ENCODE measurements at regions not wholly inside any gene's neighbourhood (a gene's known extent, or its start where the extent isn't known, plus 50 kb on each side); places are given as distances from the start of the nearest gene placed in this dataset.

GRCh38 chr5:147049764-147050163 lies 171.2 kb upstream of the PPP2R2B start:
- ATAC-seq (no peak), DNase-seq (ENCODE audit: low spot score) (no peak)
- H3K4me1 Mint-ChIP-seq (ENCODE audit: low read depth in 2 of 2) = no peaks in the 10 kb centered on the region
- no peaks in the 10 kb centered on the region for H3K36me3 Mint-ChIP-seq
- no peak overlapping the region for H3K27ac Mint-ChIP-seq
- H3K9me3 Mint-ChIP-seq = no peaks in the 10 kb centered on the region
- H3K27me3 Mint-ChIP-seq = peaks cover 25 to 45% of the 10 kb centered on the region in 2 donors
- no peak overlapping the region for H3K4me3 Mint-ChIP-seq

- no peak for DNase-seq (ENCODE audit: low spot score)
- Mint-ChIP-seq H3K27me3 (peaks cover 25 to 45% of the 10 kb centered on the region in 2 donors), H3K4me3 (no peak overlapping the region)
These were observed 171.6 kb upstream of the PPP2R2B start for GRCh38 chr5:147050172-147050571.

GRCh38 chr5:147051193-147051592 lies 172.6 kb upstream of the PPP2R2B start:
- Mint-ChIP-seq H3K9me3 (no peaks in the 10 kb centered on the region), H3K36me3 (no peaks in the 10 kb centered on the region), H3K27ac (no peak overlapping the region), H3K4me3 (no peak overlapping the region), H3K4me1 (ENCODE audit: low read depth in 2 of 2) (no peaks in the 10 kb centered on the region), H3K27me3 (peaks cover 22 to 38% of the 10 kb centered on the region in 2 donors)
- DNase-seq (ENCODE audit: low spot score) (no peak), ATAC-seq (no peak)

More at GRCh38 chr5:147050172-147050571, 171.6 kb upstream of the PPP2R2B start:
- H3K4me1 Mint-ChIP-seq (ENCODE audit: low read depth in 2 of 2) = no peaks in the 10 kb centered on the region
- no peaks in the 10 kb centered on the region for H3K9me3 Mint-ChIP-seq
- ATAC-seq = no peak
- no peaks in the 10 kb centered on the region for H3K36me3 Mint-ChIP-seq
- H3K27ac Mint-ChIP-seq = no peak overlapping the region

- peaks cover 24 to 39% of the 10 kb centered on the region in 2 donors for H3K27me3 Mint-ChIP-seq
- no peaks in the 10 kb centered on the region for H3K9me3 Mint-ChIP-seq
- no peak for ATAC-seq
- no peak overlapping the region for H3K4me3 Mint-ChIP-seq
- no peak overlapping the region for H3K27ac Mint-ChIP-seq
- no peaks in the 10 kb centered on the region for H3K4me1 Mint-ChIP-seq (ENCODE audit: low read depth in 2 of 2)
- H3K36me3 Mint-ChIP-seq = no peaks in the 10 kb centered on the region
- DNase-seq (ENCODE audit: low spot score) = no peak
These were observed 174.0 kb upstream of the PPP2R2B start for GRCh38 chr5:147052519-147052918.

GRCh38 chr5:147055089-147055826 lies 176.7 kb upstream of the PPP2R2B start:
- no peak for ATAC-seq
- H3K27ac Mint-ChIP-seq = no peak overlapping the region
- no peak for DNase-seq (ENCODE audit: low spot score)
- H3K36me3 Mint-ChIP-seq = no peaks in the 10 kb centered on the region
- H3K4me3 Mint-ChIP-seq = no peak overlapping the region
- H3K4me1 Mint-ChIP-seq (ENCODE audit: low read depth in 2 of 2) = no peaks in the 10 kb centered on the region
- H3K9me3 Mint-ChIP-seq = no peaks in the 10 kb centered on the region
- H3K27me3 Mint-ChIP-seq = peaks cover 13 to 27% of the 10 kb centered on the region in 2 donors

- Mint-ChIP-seq H3K9me3 (no peaks in the 10 kb centered on the region), H3K4me1 (ENCODE audit: low read depth in 2 of 2) (no peaks in the 10 kb centered on the region), H3K4me3 (no peak overlapping the region), H3K27ac (no peak overlapping the region), H3K36me3 (no peaks in the 10 kb centered on the region), H3K27me3 (peaks cover 13 to 26% of the 10 kb centered on the region in 2 donors)
- ATAC-seq = no peak
- no peak for DNase-seq (ENCODE audit: low spot score)
These were observed 177.5 kb upstream of the PPP2R2B start for GRCh38 chr5:147055850-147056566.

- Mint-ChIP-seq H3K27ac (no peak overlapping the region), H3K4me1 (ENCODE audit: low read depth in 2 of 2) (no peaks in the 10 kb centered on the region), H3K27me3 (peaks cover 17 to 31% of the 10 kb centered on the region in 2 donors)
These were observed 177.8 kb upstream of the STK32A start for GRCh38 chr5:147057051-147057450.

GRCh38 chr5:147061431-147061830 lies 173.4 kb upstream of the STK32A start:
- ATAC-seq (no peak), DNase-seq (ENCODE audit: low spot score) (no peak)
- Mint-ChIP-seq H3K9me3 (no peaks in the 10 kb centered on the region), H3K27me3 (peaks cover 12 to 15% of the 10 kb centered on the region in 2 donors), H3K4me3 (no peak overlapping the region), H3K4me1 (ENCODE audit: low read depth in 2 of 2) (peaks cover 7 to 8% of the 10 kb centered on the region in 2 donors), H3K27ac (no peak overlapping the region), H3K36me3 (no peaks in the 10 kb centered on the region)

More at GRCh38 chr5:147057051-147057450, 177.8 kb upstream of the STK32A start:
- H3K36me3 Mint-ChIP-seq = no peaks in the 10 kb centered on the region
- H3K9me3 Mint-ChIP-seq = no peaks in the 10 kb centered on the region
- no peak for ATAC-seq
- no peak overlapping the region for H3K4me3 Mint-ChIP-seq
- DNase-seq (ENCODE audit: low spot score) = no peak

GRCh38 chr5:147062427-147062826 lies 172.4 kb upstream of the STK32A start:
- Mint-ChIP-seq H3K27ac (no peak overlapping the region), H3K9me3 (no peaks in the 10 kb centered on the region), H3K4me1 (ENCODE audit: low read depth in 2 of 2) (peaks cover 7 to 8% of the 10 kb centered on the region in 2 donors), H3K4me3 (no peak overlapping the region), H3K36me3 (no peaks in the 10 kb centered on the region), H3K27me3 (peaks cover 11 to 14% of the 10 kb centered on the region in 2 donors)
- no peak for DNase-seq (ENCODE audit: low spot score)
- ATAC-seq = no peak

GRCh38 chr5:147063943-147064342 lies 170.9 kb upstream of the STK32A start:
- peaks cover 11 to 13% of the 10 kb centered on the region in 2 donors for H3K27me3 Mint-ChIP-seq
- H3K4me1 Mint-ChIP-seq (ENCODE audit: low read depth in 2 of 2) = peaks cover 7 to 8% of the 10 kb centered on the region in 2 donors
- DNase-seq (ENCODE audit: low spot score) (no peak), ATAC-seq (no peak)
- H3K36me3 Mint-ChIP-seq = no peaks in the 10 kb centered on the region
- H3K9me3 Mint-ChIP-seq = no peaks in the 10 kb centered on the region
- H3K27ac Mint-ChIP-seq = no peak overlapping the region
- H3K4me3 Mint-ChIP-seq = no peak overlapping the region

GRCh38 chr5:147065071-147065470 lies 169.8 kb upstream of the STK32A start:
- ATAC-seq = peak; percentile 13 to 36
- no peak overlapping the region for H3K27ac Mint-ChIP-seq
- H3K9me3 Mint-ChIP-seq = no peaks in the 10 kb centered on the region
- H3K4me1 Mint-ChIP-seq (ENCODE audit: low read depth in 2 of 2) = peaks cover 7 to 8% of the 10 kb centered on the region in 2 donors
- H3K36me3 Mint-ChIP-seq = no peaks in the 10 kb centered on the region
- H3K4me3 Mint-ChIP-seq = no peak overlapping the region
- H3K27me3 Mint-ChIP-seq = peaks cover 6 to 8% of the 10 kb centered on the region in 2 donors
- no peak for DNase-seq (ENCODE audit: low spot score)

GRCh38 chr5:147068998-147069397 lies 165.8 kb upstream of the STK32A start:
- ATAC-seq = no peak
- H3K4me3 Mint-ChIP-seq = no peak overlapping the region
- no peaks in the 10 kb centered on the region for H3K36me3 Mint-ChIP-seq
- H3K27me3 Mint-ChIP-seq = peaks cover 3 to 18% of the 10 kb centered on the region in 2 donors
- H3K9me3 Mint-ChIP-seq = no peaks in the 10 kb centered on the region
- H3K4me1 Mint-ChIP-seq (ENCODE audit: low read depth in 2 of 2) = peaks cover 7 to 8% of the 10 kb centered on the region in 2 donors
- H3K27ac Mint-ChIP-seq = no peak overlapping the region
- DNase-seq (ENCODE audit: low spot score) = no peak

- DNase-seq (ENCODE audit: low spot score) (no peak), ATAC-seq (no peak)
- Mint-ChIP-seq H3K27me3 (peaks cover 3 to 18% of the 10 kb centered on the region in 2 donors), H3K9me3 (no peaks in the 10 kb centered on the region), H3K36me3 (no peaks in the 10 kb centered on the region), H3K4me1 (ENCODE audit: low read depth in 2 of 2) (no peaks in the 10 kb centered on the region), H3K27ac (no peak overlapping the region), H3K4me3 (no peak overlapping the region)
These were observed 162.2 kb upstream of the STK32A start for GRCh38 chr5:147072622-147073021.

GRCh38 chr5:147073098-147073497 lies 161.7 kb upstream of the STK32A start:
- Mint-ChIP-seq H3K4me3 (no peak overlapping the region), H3K27me3 (peaks cover 3 to 18% of the 10 kb centered on the region in 2 donors), H3K27ac (no peak overlapping the region), H3K36me3 (no peaks in the 10 kb centered on the region), H3K9me3 (no peaks in the 10 kb centered on the region), H3K4me1 (ENCODE audit: low read depth in 2 of 2) (no peaks in the 10 kb centered on the region)
- DNase-seq (ENCODE audit: low spot score) (no peak), ATAC-seq (no peak)

Measured in natural killer cell treated with Interleukin-12 subunit alpha and Interleukin-12 subunit beta and Interleukin-15 and Interleukin-18, amount 100 ng/mL, for 72 hours (primary cell).